OCI-LY3 (cell line): ENCODE measurements at regions not wholly inside any gene's neighbourhood (a gene's known extent, or its start where the extent isn't known, plus 50 kb on each side); places are given as distances from the start of the nearest gene placed in this dataset.

Source experiments
- CTCF ChIP-seq: fragments of 200-600, 300-600 bp; sonication (generic); IDR thresholded peaks from 2 replicates; pipeline ENCODE4 v1.5.1; 2014; ENCODE audit warnings: antibody characterized with exemption, low read length, low read depth
- EZH2phosphoT487 ChIP-seq: fragments of 200-600 bp; shearing (Covaris generic); IDR thresholded peaks from 2 replicates; pipeline ENCODE4 v1.6.1; 2018; ENCODE audit warnings: antibody characterized with exemption, mixed run types, low read depth

- TF ChIP-seq CTCF (no peak), EZH2phosphoT487 (no peak)
Observed at GRCh38 chr11:33467966-33468365, 210.8 kb downstream of the HIPK3 start.
